ENCODE measurements at regions not wholly inside any gene's neighbourhood (a gene's known extent, or its start where the extent isn't known, plus 50 kb on each side); places are given as distances from the start of the nearest gene placed in this dataset.
"Not testable (repeated sequence)": the region's sequence is repeated elsewhere in the genome, so short reads cannot be mapped to it uniquely, and the experiment has no call there.

- Histone ChIP-seq H3K9me3 (no peaks in the 10 kb centered on the region), H3K27me3 (no peaks in the 10 kb centered on the region), H3K4me3 (no peak overlapping the region), H3K36me3 (no peaks in the 10 kb centered on the region), H3K4me1 (no peaks in the 10 kb centered on the region), H3K27ac (no peak overlapping the region)
- TF ChIP-seq POLR2AphosphoS5 (IDR thresholded peaks at IDR 0.05) (no peak), POLR2A (IDR thresholded peaks at IDR 0.05) (no peak), CTCF (IDR thresholded peaks at IDR 0.05) (no peak), EP300 (IDR thresholded peaks at IDR 0.05; ENCODE audit: low read depth) (no peak)
- 71 to 84% methylated on average over 4 of the region's 4 CpGs for WGBS, 2 donors (ENCODE audit: low coverage in 1 of 2)
- in situ Hi-C loops (cut with MboI; ENCODE audit: low pct_ligation_motif_present in 1 of 4, low pct_unique_long_range_greater_than_20kb in 1 of 4, low sequenced_read_pairs in 3 of 4) (no loop called here), intact Hi-C loops (cut with DNase I; ENCODE audit: low total_unique reads) (no loop called here)
- DNase-seq: no peak
These were observed 80.4 kb downstream of the DLEU7 start for GRCh38 chr13:50762969-50763567.

- no peak overlapping the region for H3K4me3 ChIP-seq
- no peaks in the 10 kb centered on the region for H3K9me3 ChIP-seq
- H3K27me3 ChIP-seq: no peaks in the 10 kb centered on the region
- H3K36me3 ChIP-seq: no peaks in the 10 kb centered on the region
- in situ Hi-C loops (cut with MboI; ENCODE audit: low pct_ligation_motif_present in 1 of 4, low pct_unique_long_range_greater_than_20kb in 1 of 4, low sequenced_read_pairs in 3 of 4) (no loop called here), intact Hi-C loops (cut with DNase I; ENCODE audit: low total_unique reads) (no loop called here)
- DNase-seq: no peak
- H3K27ac ChIP-seq: no peak overlapping the region
- 83 to 93% methylated on average over 5 to 6 of the region's 6 CpGs for WGBS, 2 donors (ENCODE audit: low coverage in 1 of 2)
- no peaks in the 10 kb centered on the region for H3K4me1 ChIP-seq
- no peak for TF ChIP-seq EP300 (IDR thresholded peaks at IDR 0.05; ENCODE audit: low read depth)
- TF ChIP-seq POLR2AphosphoS5 (IDR thresholded peaks at IDR 0.05): no peak
These were observed 77.5 kb downstream of the DLEU7 start for GRCh38 chr13:50766013-50766412.

GRCh38 chr13:50766695-50767094, 76.8 kb downstream of the DLEU7 start:
- TF ChIP-seq POLR2A (IDR thresholded peaks at IDR 0.05): no peak
- Histone ChIP-seq H3K36me3 (no peaks in the 10 kb centered on the region), H3K4me3 (no peak overlapping the region), H3K9me3 (no peaks in the 10 kb centered on the region), H3K4me1 (no peaks in the 10 kb centered on the region), H3K27ac (no peak overlapping the region), H3K27me3 (no peaks in the 10 kb centered on the region)
- in situ Hi-C loops (cut with MboI; ENCODE audit: low pct_ligation_motif_present in 1 of 4, low pct_unique_long_range_greater_than_20kb in 1 of 4, low sequenced_read_pairs in 3 of 4): no loop called here
- intact Hi-C loops (cut with DNase I; ENCODE audit: low total_unique reads): no loop called here
- DNase-seq: no peak
- 68 to 83% methylated on average over 1 to 3 of the region's 3 CpGs for WGBS, 2 donors (ENCODE audit: low coverage in 1 of 2)

GRCh38 chr13:50772881-50773280, 70.6 kb downstream of the DLEU7 start:
- H3K4me1 ChIP-seq; H3K36me3 ChIP-seq; H3K27ac ChIP-seq; intact Hi-C loops (cut with DNase I; ENCODE audit: low total_unique reads); H3K9me3 ChIP-seq; H3K4me3 ChIP-seq; H3K27me3 ChIP-seq; in situ Hi-C loops (cut with MboI; ENCODE audit: low pct_ligation_motif_present in 1 of 4, low pct_unique_long_range_greater_than_20kb in 1 of 4, low sequenced_read_pairs in 3 of 4); DNase-seq: not testable (repeated sequence)
- WGBS, 2 donors (ENCODE audit: low coverage in 1 of 2): 86 to 87% methylated on average over 9 of the region's 9 CpGs

Small RNA genes in the stretch of these regions (small RNA-seq; reads per million reads assigned to genes)
- gene RF02109 (0 reads per million in 4 donors), gene RF02110 (0 reads per million in 4 donors)

All from transverse colon (tissue), 4 donors.